H1 (cell line): ENCODE measurements at regions not wholly inside any gene's neighbourhood (a gene's known extent, or its start where the extent isn't known, plus 50 kb on each side); places are given as distances from the start of the nearest gene placed in this dataset.

ENCODE experiments used
- CTCF ChIA-PET: fragments of 300-600 bp; sonication (Branson Sonifier 250); formaldehyde crosslinking; loops from one replicate; lab custom pipeline; 2021; ENCODE audit not compliant: partially characterized antibody; lab: Charles Lee
- POLR2A ChIA-PET: fragments of 300-600 bp; sonication (Branson Sonifier 250); formaldehyde crosslinking; loops from one replicate; lab custom pipeline; 2021; ENCODE audit warnings: inconsistent platforms; ENCODE audit not compliant: partially characterized antibody; lab: Charles Lee
- DNase-seq, 2 experiments: peaks; one replicate each; pipeline versions ENCODE4 v3.0.0 to v3.0.0-alpha.2; 2010 to 2022; ENCODE audit warnings: low spot score in 2 of 2, low read depth in 1 of 2, mixed read lengths in 1 of 2
- FAIRE-seq: peaks from 2 replicates; lab custom pipeline; 2011; peaks lifted over from hg19 to GRCh38; lab: Jason Lieb, UNC
- H2AFZ ChIP-seq: 2 replicates; pipeline ENCODE4 v1.8.1; 2012; ENCODE audit warnings: low read length, inconsistent platforms
- H2AK5ac ChIP-seq: 2 replicates; pipeline ENCODE4 v1.6.1; 2013; ENCODE audit warnings: low read depth, low read length
- H2BK120ac ChIP-seq: replicated peaks from 2 replicates; pipeline ENCODE3; 2013; ENCODE audit warnings: low read depth, low read length, inconsistent platforms
- H2BK12ac ChIP-seq: 2 replicates; pipeline ENCODE4 v1.6.1; 2013; ENCODE audit warnings: low read depth, low read length
- H2BK15ac ChIP-seq: 2 replicates; pipeline ENCODE4 v1.6.1; 2013; ENCODE audit warnings: low read length
- H2BK20ac ChIP-seq: 2 replicates; pipeline ENCODE4 v1.6.1; 2013; ENCODE audit warnings: low read length
- H2BK5ac ChIP-seq: 2 replicates; pipeline ENCODE4 v1.6.1; 2013; ENCODE audit warnings: low read depth, low read length
- H3K14ac ChIP-seq: 2 replicates; pipeline ENCODE4 v1.6.1; 2013; ENCODE audit warnings: inconsistent platforms; ENCODE audit not compliant: insufficient read length
- H3K18ac ChIP-seq: 2 replicates; pipeline ENCODE4 v1.6.1; 2013; ENCODE audit warnings: low read length; ENCODE audit errors: extremely low read depth
- H3K23ac ChIP-seq: 2 replicates; pipeline ENCODE4 v1.6.1; 2013; ENCODE audit warnings: inconsistent platforms; ENCODE audit not compliant: insufficient read length
- H3K23me2 ChIP-seq: 2 replicates; pipeline ENCODE4 v1.6.1; 2013; ENCODE audit warnings: low read depth, low read length
- H3K27ac ChIP-seq: 2 replicates; pipeline ENCODE4 v1.6.1; 2011; ENCODE audit warnings: low read depth, low read length, inconsistent platforms
- H3K27me3 ChIP-seq, 4 experiments: replicated peaks in 1 of 4; 1 replicate in 1 of 4; 2 replicates in 3 of 4; pipeline versions ENCODE4 v1.6.1 to v1.8.1; 2011 to 2013; ENCODE audit warnings: low read length in 3 of 4, mild to moderate bottlenecking in 3 of 4, inconsistent platforms in 2 of 4, mixed read lengths in 2 of 4, moderate library complexity in 1 of 4; ENCODE audit not compliant: control insufficient read depth in 3 of 4, insufficient read depth in 3 of 4; ENCODE audit errors: extremely low read depth in 1 of 4
- H3K36me3 ChIP-seq, 4 experiments: 2 replicates each; pipeline versions ENCODE4 v1.6.1 to v1.8.1; 2011 to 2013; ENCODE audit warnings: mild to moderate bottlenecking in 4 of 4, low read length in 3 of 4, moderate library complexity in 2 of 4, control low read depth in 1 of 4, inconsistent platforms in 1 of 4; ENCODE audit not compliant: insufficient read depth in 4 of 4, control insufficient read depth in 2 of 4
- H3K4ac ChIP-seq: replicated peaks from 2 replicates; pipeline ENCODE3; 2013; ENCODE audit warnings: low read length, low read depth, mixed read lengths, inconsistent platforms; ENCODE audit not compliant: insufficient read length
- H3K4me1 ChIP-seq, 4 experiments: replicated peaks in 1 of 4; 1 replicate in 1 of 4; 2 replicates in 3 of 4; pipeline versions ENCODE4 v1.6.1 to v1.8.1; 2011 to 2013; ENCODE audit warnings: low read length in 3 of 4, inconsistent platforms in 2 of 4, mixed read lengths in 1 of 4; ENCODE audit not compliant: insufficient read depth in 4 of 4, control insufficient read depth in 3 of 4
- H3K4me2 ChIP-seq, 2 experiments: 2 replicates each; pipeline versions ENCODE4 v1.6.1 to v1.8.1; 2011 to 2013; ENCODE audit warnings: low read depth in 2 of 2, low read length in 2 of 2, control low read depth in 1 of 2, inconsistent platforms in 1 of 2, mild to moderate bottlenecking in 1 of 2; ENCODE audit not compliant: insufficient read depth in 1 of 2
- H3K4me3 ChIP-seq, 4 experiments: fragments of 200-600, 300-600 bp in 1 of 4; sonication (generic), shearing (Covaris generic), sonication (Bioruptor Twin) in 1 of 4; 2 replicates each; pipeline versions ENCODE4 v1.5.1 to v1.8.1; 2011 to 2016; ENCODE audit warnings: low read length in 4 of 4, low read depth in 3 of 4, control low read depth in 2 of 4, inconsistent platforms in 2 of 4, mild to moderate bottlenecking in 2 of 4, mixed read lengths in 1 of 4, moderate library complexity in 1 of 4; ENCODE audit not compliant: insufficient read depth in 2 of 4; ENCODE audit errors: extremely low read depth in 1 of 4
- H3K56ac ChIP-seq: replicated peaks from 2 replicates; pipeline ENCODE3; 2013; ENCODE audit warnings: low read depth, mild to moderate bottlenecking, mixed read lengths, low read length, inconsistent platforms; ENCODE audit not compliant: insufficient read length
- H3K79me1 ChIP-seq: 2 replicates; pipeline ENCODE4 v1.6.1; 2013; ENCODE audit warnings: low read depth, low read length, control low read depth
- H3K79me2 ChIP-seq, 2 experiments: 2 replicates each; pipeline versions ENCODE4 v1.6.1 to v1.8.1; 2012 to 2013; ENCODE audit warnings: low read length in 2 of 2, mild to moderate bottlenecking in 2 of 2, inconsistent platforms in 1 of 2; ENCODE audit not compliant: insufficient read depth in 2 of 2, control insufficient read depth in 1 of 2
- H3K9ac ChIP-seq, 4 experiments: replicated peaks in 1 of 4; 1 replicate in 1 of 4; 2 replicates in 3 of 4; pipeline versions ENCODE4 v1.6.1 to v1.8.1; 2011 to 2013; ENCODE audit warnings: low read depth in 3 of 4, low read length in 3 of 4, control low read depth in 2 of 4, mild to moderate bottlenecking in 2 of 4, moderate library complexity in 2 of 4, inconsistent platforms in 1 of 4; ENCODE audit errors: extremely low read depth in 1 of 4
- H3K9me3 ChIP-seq, 2 experiments: 2 replicates each; pipeline versions ENCODE4 v1.6.1 to v1.8.1; 2012 to 2013; ENCODE audit warnings: mild to moderate bottlenecking in 2 of 2, moderate library complexity in 2 of 2, control low read depth in 1 of 2, inconsistent platforms in 1 of 2, low read depth in 1 of 2, low read length in 1 of 2, mixed read lengths in 1 of 2; ENCODE audit not compliant: insufficient read depth in 2 of 2
- H4K20me1 ChIP-seq, 2 experiments: replicated peaks in 1 of 2; 2 replicates each; pipeline versions ENCODE3 to v1.8.1; 2011 to 2013; ENCODE audit warnings: inconsistent platforms in 2 of 2, low read length in 2 of 2, mild to moderate bottlenecking in 1 of 2; ENCODE audit not compliant: insufficient read depth in 2 of 2, control insufficient read depth in 1 of 2
- H4K5ac ChIP-seq: 2 replicates; pipeline ENCODE4 v1.6.1; 2013; ENCODE audit warnings: low read length, low read depth, mixed read lengths, inconsistent platforms; ENCODE audit not compliant: insufficient read length
- H4K8ac ChIP-seq: 2 replicates; pipeline ENCODE4 v1.8.0; 2013; ENCODE audit warnings: mild to moderate bottlenecking, moderate library complexity, low read length, inconsistent platforms; ENCODE audit not compliant: insufficient read depth; ENCODE audit errors: extremely low read depth
- H4K91ac ChIP-seq: replicated peaks from 2 replicates; pipeline ENCODE3; 2013; ENCODE audit warnings: low read length, mixed read lengths, inconsistent platforms; ENCODE audit not compliant: insufficient read length
- CHD2 ChIP-seq: IDR thresholded peaks from 2 replicates; pipeline ENCODE4 v1.6.1; 2012; ENCODE audit warnings: low read length, improper control_type of control experiment
- CREB1 ChIP-seq: IDR thresholded peaks from 2 replicates; pipeline ENCODE4 v1.6.1; 2012; ENCODE audit warnings: inconsistent platforms
- CTCF ChIP-seq, 3 experiments: IDR thresholded peaks; 1 replicate in 2 of 3; 2 replicates in 1 of 3; pipeline versions ENCODE4 v1.5.1 to v1.6.1; 2011; ENCODE audit warnings: low read length in 3 of 3, mild to moderate bottlenecking in 3 of 3, inconsistent platforms in 2 of 3, low read depth in 1 of 3, moderate library complexity in 1 of 3; ENCODE audit not compliant: insufficient read depth in 1 of 3; ENCODE audit errors: control extremely low read depth in 1 of 3
- JUND ChIP-seq: IDR thresholded peaks from 2 replicates; pipeline ENCODE4 v1.6.1; 2011; ENCODE audit warnings: mild to moderate bottlenecking, improper control_type of control experiment, low read length
- RAD21 ChIP-seq, 2 experiments: IDR thresholded peaks in 1 of 2; conservative IDR thresholded peaks in 1 of 2; 2 replicates each; pipeline ENCODE4 v1.6.1; 2011; ENCODE audit warnings: low read depth in 2 of 2, low read length in 2 of 2, improper control_type of control experiment in 1 of 2, inconsistent platforms in 1 of 2, mild to moderate bottlenecking in 1 of 2, moderate library complexity in 1 of 2
- RXRA ChIP-seq: IDR thresholded peaks from 2 replicates; pipeline ENCODE4 v1.6.1; 2011; ENCODE audit warnings: low read depth, mild to moderate bottlenecking, low read length, moderate library complexity; ENCODE audit not compliant: insufficient read depth
- TCF12 ChIP-seq: IDR thresholded peaks from 2 replicates; pipeline ENCODE4 v1.6.1; 2011; ENCODE audit warnings: low read depth, mild to moderate bottlenecking, low read length
- TEAD4 ChIP-seq: IDR thresholded peaks from 2 replicates; pipeline ENCODE4 v1.6.1; 2012; ENCODE audit warnings: low read depth, low read length, inconsistent platforms, mixed read lengths
- WGBS, 2 experiments: shearing (Covaris generic) in 1 of 2; methylation state at CpG; one replicate each; pipeline versions ENCODE4 v1.1.6 to v1.1.7; 2013 to 2015; ENCODE audit warnings: low lambda C conversion rate in 2 of 2, mixed read lengths in 2 of 2, inconsistent platforms in 1 of 2, low coverage in 1 of 2, missing lambda C conversion rate in 1 of 2; ENCODE audit not compliant: insufficient replicate concordance in 2 of 2, insufficient coverage in 1 of 2, insufficient read length in 1 of 2; ENCODE audit errors: extremely low coverage in 1 of 2, missing lambda C conversion rate in 1 of 2; 5-methylcytosine and 5-hydroxymethylcytosine counted together

- Histone ChIP-seq H3K9me3 (no peaks in the 10 kb centered on the region), H2BK12ac (peak overlapping the region; percentile 94; the same call in 1 of the 2 replicates), H3K27ac (no peak overlapping the region), H3K23me2 (no peaks in the 10 kb centered on the region; the same call in 1 of the 2 replicates), H3K79me2 (no peaks in the 10 kb centered on the region), H3K4me1 (peaks cover 0 to 2% (median 0%) of the 10 kb centered on the region in 4 experiments; a peak in 1 of 7 replicates), H3K36me3 (no peaks in the 10 kb centered on the region), H2BK120ac (no peak overlapping the region), H4K91ac (peak overlapping the region; percentile 30), H2BK15ac (0 out of 2 replicates have a peak overlapping the region, but pooled peaks have one; percentile 33), H2AK5ac (no peak overlapping the region), H2BK20ac (no peak overlapping the region), H3K56ac (no peak overlapping the region), H3K79me1 (no peaks in the 10 kb centered on the region), H3K4ac (no peak overlapping the region), H3K4me3 (no peak overlapping the region), H3K27me3 (no peaks in the 10 kb centered on the region), H3K4me2 (no peak overlapping the region), H3K18ac (peak overlapping the region; percentile 4; the same call in 1 of the 2 replicates), H3K23ac (no peak overlapping the region), H2BK5ac (0 out of 2 replicates have a peak overlapping the region, but pooled peaks have one; percentile 44), H2AFZ (0 out of 2 replicates have a peak overlapping the region, but pooled peaks have one; percentile 18), H3K14ac (no peak overlapping the region), H4K20me1 (no peaks in the 10 kb centered on the region), H4K8ac (peak overlapping the region; percentile 20; the same call in 1 of the 2 replicates), H4K5ac (no peak overlapping the region), H3K9ac (no peak overlapping the region)
- TF ChIP-seq CTCF (IDR thresholded peaks at IDR 0.05; ENCODE audit: control extremely low read depth in 1 of 3, insufficient read depth in 1 of 3, low read depth in 1 of 3, low read length in 3 of 3) (peak; percentile 5 to 21 (median 19); a peak in 2 of 4 replicates), CREB1 (no peak), TCF12 (no peak), RAD21 (IDR thresholded peaks at IDR 0.05 in 1 of 2, conservative IDR thresholded peaks at IDR 0.05 in 1 of 2; ENCODE audit: low read depth in 2 of 2, low read length in 2 of 2) (peak in 1 of 2 experiments; percentile 16; a peak in 1 of 4 replicates), RXRA (no peak), TEAD4 (no peak), JUND (no peak), CHD2 (no peak)
- CTCF ChIA-PET: interaction anchor here (0.6 to 7.4 kb wide), 8 partner anchors 10 to 1274 kb away, joined by 3 to 39 read pairs (median 4); no protein-coding TSS in a partner anchor
- FAIRE-seq: no peak
- DNase-seq: no peak
- 100% methylated on average over 1 of the region's 1 CpG; no CpG with 5 or more reads in 1 of the 2 experiments for WGBS, 2 experiments
- POLR2A ChIA-PET: no interaction called here
Observed at GRCh38 chr13:59547950-59548349, 615.8 kb downstream of the DIAPH3 start.
